ENCODE measurements at regions not wholly inside any gene's neighbourhood (a gene's known extent, or its start where the extent isn't known, plus 50 kb on each side); places are given as distances from the start of the nearest gene placed in this dataset.

GRCh38 chr4:160580581-160580980 is 1477.7 kb downstream of the RAPGEF2 start:
- TF ChIP-seq, protein P1, sequence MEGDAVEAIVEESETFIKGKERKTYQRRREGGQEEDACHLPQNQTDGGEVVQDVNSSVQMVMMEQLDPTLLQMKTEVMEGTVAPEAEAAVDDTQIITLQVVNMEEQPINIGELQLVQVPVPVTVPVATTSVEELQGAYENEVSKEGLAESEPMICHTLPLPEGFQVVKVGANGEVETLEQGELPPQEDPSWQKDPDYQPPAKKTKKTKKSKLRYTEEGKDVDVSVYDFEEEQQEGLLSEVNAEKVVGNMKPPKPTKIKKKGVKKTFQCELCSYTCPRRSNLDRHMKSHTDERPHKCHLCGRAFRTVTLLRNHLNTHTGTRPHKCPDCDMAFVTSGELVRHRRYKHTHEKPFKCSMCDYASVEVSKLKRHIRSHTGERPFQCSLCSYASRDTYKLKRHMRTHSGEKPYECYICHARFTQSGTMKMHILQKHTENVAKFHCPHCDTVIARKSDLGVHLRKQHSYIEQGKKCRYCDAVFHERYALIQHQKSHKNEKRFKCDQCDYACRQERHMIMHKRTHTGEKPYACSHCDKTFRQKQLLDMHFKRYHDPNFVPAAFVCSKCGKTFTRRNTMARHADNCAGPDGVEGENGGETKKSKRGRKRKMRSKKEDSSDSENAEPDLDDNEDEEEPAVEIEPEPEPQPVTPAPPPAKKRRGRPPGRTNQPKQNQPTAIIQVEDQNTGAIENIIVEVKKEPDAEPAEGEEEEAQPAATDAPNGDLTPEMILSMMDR (IDR thresholded peaks at IDR 0.05; ENCODE audit: low read length) = no peak
- no peak for TF ChIP-seq EZH2 (optimal IDR thresholded peaks at IDR 0.05; ENCODE audit: low read depth, low read length)

Data from MM.1S (cell line).